Activated CD8-positive, alpha-beta memory T cell treated with anti-CD3 and anti-CD28 coated beads for 36 hours (primary cell): ENCODE measurements at regions not wholly inside any gene's neighbourhood (a gene's known extent, or its start where the extent isn't known, plus 50 kb on each side); places are given as distances from the start of the nearest gene placed in this dataset.
"Not testable (repeated sequence)": the region's sequence is repeated elsewhere in the genome, so short reads cannot be mapped to it uniquely, and the experiment has no call there.

Experiments
- CTCF ChIA-PET: fragments of 350-600 bp; sonication (Branson Sonifier 250); formaldehyde crosslinking; loops from one replicate; lab custom pipeline; 2021; ENCODE audit warnings: antibody characterized with exemption; lab: Charles Lee
- POLR2A ChIA-PET: fragments of 350-600 bp; sonication (Branson Sonifier 250); formaldehyde crosslinking; loops from one replicate; lab custom pipeline; 2021; ENCODE audit warnings: antibody characterized with exemption; lab: Charles Lee

DNA sequence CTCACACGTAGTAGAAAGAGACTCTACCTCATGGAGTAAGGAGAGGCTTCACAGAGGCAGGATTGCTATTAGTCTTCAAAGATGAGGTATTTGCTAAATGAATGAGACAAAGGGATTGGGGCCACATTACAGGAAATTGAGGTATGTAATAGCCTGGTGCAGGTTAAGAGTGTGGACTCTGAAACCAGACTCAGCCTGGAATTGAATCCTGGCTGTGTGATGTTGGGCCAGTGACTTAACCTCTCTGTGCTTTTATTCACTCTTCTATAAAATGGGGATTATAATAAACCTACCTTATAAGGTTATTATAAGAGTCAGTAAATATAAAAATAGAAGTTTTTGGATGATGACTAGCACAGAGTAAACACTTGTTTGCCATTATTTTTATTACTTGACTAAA, 64.7 kb upstream of the ATRNL1 start:
- ChIA-PET POLR2A (no interaction called here), CTCF (no interaction called here)

GRCh38 chr10:115029452-115030375, 63.5 kb upstream of the ATRNL1 start:
- CTCF ChIA-PET, result no interaction called here
- POLR2A ChIA-PET, result no interaction called here

- POLR2A ChIA-PET, result no interaction called here
- CTCF ChIA-PET, result no interaction called here
Observed at GRCh38 chr10:115030483-115031200, 62.5 kb upstream of the ATRNL1 start.

DNA sequence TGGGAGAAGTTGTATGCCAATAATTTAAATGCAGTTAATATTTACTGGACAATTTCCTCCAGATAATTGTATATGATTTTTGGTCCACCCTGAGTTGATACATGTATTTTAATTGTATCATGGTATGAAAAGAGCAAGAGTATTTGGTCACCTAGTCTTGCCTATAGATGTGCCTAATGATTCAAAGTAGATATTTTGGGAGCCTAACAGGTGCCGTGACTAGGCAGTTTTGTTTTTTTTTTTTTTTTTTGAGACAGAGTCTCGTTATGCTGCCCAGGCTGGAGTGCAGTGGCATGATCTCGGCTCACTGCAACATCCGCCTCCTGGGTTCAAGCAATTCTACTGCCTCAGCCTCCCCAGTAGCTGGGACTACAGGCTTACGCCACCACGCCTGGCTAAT, 59.3 kb upstream of the ATRNL1 start:
- ChIA-PET POLR2A (no interaction called here), CTCF (interaction anchor here (0.7 kb wide), 2 partner anchors 32 to 1677 kb away, joined by 3 read pairs; no protein-coding TSS in a partner anchor)

DNA sequence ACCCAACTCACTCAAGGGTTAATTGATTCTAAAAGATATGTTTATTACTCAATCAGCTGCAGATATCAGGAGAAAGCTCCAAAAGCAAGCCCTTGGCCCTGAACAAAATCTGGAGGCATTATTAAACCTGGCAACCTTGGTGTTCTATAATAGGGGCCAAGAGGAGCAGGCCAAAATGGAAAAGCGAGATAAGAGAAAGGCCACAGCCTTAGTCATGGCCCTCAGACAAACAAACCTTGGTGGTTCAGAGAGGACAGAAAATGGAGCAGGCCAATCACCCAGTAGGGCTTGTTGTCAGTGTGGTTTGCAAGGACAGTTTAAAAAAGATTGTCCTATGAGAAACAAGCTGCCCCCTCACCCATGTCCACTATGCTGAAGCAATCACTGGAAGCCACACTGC, 53.4 kb upstream of the ATRNL1 start:
- POLR2A ChIA-PET, CTCF ChIA-PET: not testable (repeated sequence)
